CD4-positive, alpha-beta T cell (primary cell): ENCODE measurements at regions not wholly inside any gene's neighbourhood (a gene's known extent, or its start where the extent isn't known, plus 50 kb on each side); places are given as distances from the start of the nearest gene placed in this dataset.

ENCODE experiments used
- ATAC-seq: fragments of 200-7000 bp; cut with Tn5 transposase; one replicate; pipeline ENCODE4 v1.10.0; 2022; ENCODE audit warnings: mild to moderate bottlenecking; ENCODE audit not compliant: poor library complexity
- CTCF ChIA-PET: fragments of 350-600 bp; sonication (Branson Sonifier 250); formaldehyde crosslinking; loops from one replicate; lab custom pipeline; 2021; ENCODE audit warnings: antibody characterized with exemption, inconsistent platforms; lab: Charles Lee
- POLR2A ChIA-PET: fragments of 350-600 bp; sonication (Branson Sonifier 250); formaldehyde crosslinking; loops from one replicate; lab custom pipeline; 2021; ENCODE audit warnings: antibody characterized with exemption, inconsistent platforms; lab: Charles Lee
- DNase-seq, 14 experiments: peaks; one replicate each; pipeline ENCODE4 v3.0.0-alpha.2; 2013 to 2020; ENCODE audit warnings: mixed read lengths in 2 of 14
- H3K27ac ChIP-seq, 2 donors: one replicate each; pipeline versions ENCODE4 v1.5.1 to v1.7.0; 2013; ENCODE audit warnings: low read length in 2 of 2, low read depth in 1 of 2, mild to moderate bottlenecking in 1 of 2
- H3K27me3 ChIP-seq, 2 experiments: 1 replicate in 1 of 2; 2 replicates in 1 of 2; pipeline versions ENCODE4 v1.6.1 to v1.7.0; 2013; ENCODE audit warnings: low read length in 2 of 2, control low read depth in 1 of 2, mild to moderate bottlenecking in 1 of 2, moderate library complexity in 1 of 2; ENCODE audit not compliant: insufficient read depth in 2 of 2, control insufficient read depth in 1 of 2
- H3K36me3 ChIP-seq: one replicate; pipeline ENCODE4 v1.6.1; 2013; ENCODE audit warnings: low read length, control low read depth; ENCODE audit not compliant: insufficient read depth
- H3K4me1 ChIP-seq: one replicate; pipeline ENCODE4 v1.6.1; 2013; ENCODE audit warnings: low read length, control low read depth; ENCODE audit not compliant: insufficient read depth
- H3K4me3 ChIP-seq: one replicate; pipeline ENCODE4 v1.5.1; 2013; ENCODE audit warnings: mild to moderate bottlenecking, low read length, moderate library complexity
- H3K9me3 ChIP-seq, 2 experiments: 1 replicate in 1 of 2; 2 replicates in 1 of 2; pipeline versions ENCODE4 v1.6.1 to v1.7.0; 2013; ENCODE audit warnings: low read length in 2 of 2, mild to moderate bottlenecking in 2 of 2, control low read depth in 1 of 2, moderate library complexity in 1 of 2; ENCODE audit not compliant: control insufficient read depth in 1 of 2, insufficient read depth in 1 of 2
- H3K27ac Mint-ChIP-seq: one replicate; pipeline ENCODE4 v1.8.0; 2020; ENCODE audit warnings: mixed read lengths
- H3K27me3 Mint-ChIP-seq: one replicate; pipeline ENCODE4 v1.8.0; 2021; ENCODE audit warnings: mixed read lengths
- H3K36me3 Mint-ChIP-seq: one replicate; pipeline ENCODE4 v1.8.0; 2021; ENCODE audit warnings: low read depth, mixed read lengths
- H3K4me1 Mint-ChIP-seq: one replicate; pipeline ENCODE4 v1.8.0; 2021; ENCODE audit warnings: low read depth, mixed read lengths
- H3K4me3 Mint-ChIP-seq: one replicate; pipeline ENCODE4 v1.8.0; 2020; ENCODE audit warnings: mild to moderate bottlenecking, mixed read lengths
- H3K9me3 Mint-ChIP-seq: one replicate; pipeline ENCODE4 v1.8.0; 2020; ENCODE audit warnings: mixed read lengths
- CTCF ChIP-seq: fragments of 200-600 bp; IDR thresholded peaks from one replicate; pipeline ENCODE4 v1.8.0; 2022; ENCODE audit warnings: antibody characterized with exemption, mild to moderate bottlenecking
- intact Hi-C, 2 experiments: fragments of 100-400 bp; cut with DNase I in 1 of 2; cut with micrococcal nuclease in 1 of 2; formaldehyde crosslinking; loops; one replicate each; pipeline versions ENCODE4 v1.15.1 to v1.9.0; 2023 to 2025; cut with DNase I, micrococcal nuclease

DNA sequence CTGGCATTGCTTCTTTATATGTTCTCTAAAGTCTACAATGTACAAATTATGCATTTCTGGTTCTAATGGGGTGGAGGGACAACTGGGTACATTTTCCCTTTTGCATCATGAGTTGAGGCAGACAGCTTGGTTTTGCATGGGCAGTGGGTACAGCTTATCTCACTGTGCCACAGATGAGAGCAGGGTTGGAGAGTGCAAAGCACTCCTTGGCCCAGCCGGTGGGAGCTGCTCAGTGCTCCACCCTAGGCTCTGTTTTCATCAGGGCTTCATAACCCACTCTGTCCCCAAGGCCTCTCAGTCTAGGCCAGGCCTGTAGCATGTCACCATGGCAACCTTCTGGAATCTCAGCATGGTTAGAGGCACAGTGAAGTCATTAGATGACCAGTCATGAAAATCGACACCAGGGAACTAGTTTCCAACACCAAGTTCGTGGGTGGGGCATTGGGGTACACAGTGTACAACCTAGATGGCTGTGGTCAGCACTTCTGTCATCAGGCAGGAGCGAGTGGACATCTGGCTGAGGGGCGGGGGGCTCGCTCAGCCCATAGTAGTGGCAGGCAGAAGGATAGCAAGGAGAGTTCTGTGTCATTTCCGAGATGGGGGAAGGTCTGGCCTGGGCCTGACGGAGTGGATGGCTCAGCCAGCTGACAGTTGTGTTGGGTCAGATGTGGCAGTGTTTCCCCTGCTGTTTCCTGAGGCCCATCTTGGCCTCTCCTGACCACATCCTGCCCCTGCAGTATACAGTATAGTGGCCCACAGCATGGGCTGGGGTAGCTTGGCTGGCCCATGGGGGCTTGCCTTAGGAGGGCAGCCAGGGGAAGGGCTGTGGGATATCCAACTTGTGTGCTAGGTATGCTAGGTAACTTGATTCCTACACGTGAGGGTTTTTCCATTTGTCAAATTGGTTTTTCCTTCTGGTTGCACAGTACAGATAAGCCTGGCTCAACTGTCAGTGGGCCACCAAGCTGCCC, 75.7 kb upstream of the PRR23C start:
- intact Hi-C loops, result no loop called here

GRCh38 chr3:139121513-139122220, 77.0 kb upstream of the PRR23C start:
- Histone ChIP-seq H3K4me1 (no peaks in the 10 kb centered on the region), H3K27me3 (no peaks in the 10 kb centered on the region), H3K27ac (no peak overlapping the region), H3K4me3 (no peak overlapping the region), H3K9me3 (no peaks in the 10 kb centered on the region), H3K36me3 (no peaks in the 10 kb centered on the region)
- intact Hi-C loops, result no loop called here
- POLR2A ChIA-PET, result no interaction called here
- no peaks in the 10 kb centered on the region for H3K27me3 Mint-ChIP-seq
- ATAC-seq, result no peak
- CTCF ChIA-PET, result interaction anchor here (0.7 kb wide), 1 partner anchor 10 kb away, joined by 3 read pairs; no protein-coding TSS in a partner anchor
- H3K9me3 Mint-ChIP-seq, result no peaks in the 10 kb centered on the region
- no peaks in the 10 kb centered on the region for H3K4me1 Mint-ChIP-seq
- no peaks in the 10 kb centered on the region for H3K36me3 Mint-ChIP-seq
- no peak overlapping the region for H3K4me3 Mint-ChIP-seq
- DNase-seq, result no peak
- H3K27ac Mint-ChIP-seq, result no peak overlapping the region
- no peak for TF ChIP-seq CTCF

More for the DNA sequence above, 75.7 kb upstream of the PRR23C start:
- Mint-ChIP-seq H3K9me3 (no peaks in the 10 kb centered on the region), H3K27ac (no peak overlapping the region), H3K36me3 (no peaks in the 10 kb centered on the region), H3K4me3 (no peak overlapping the region), H3K27me3 (no peaks in the 10 kb centered on the region), H3K4me1 (no peaks in the 10 kb centered on the region)
- CTCF ChIA-PET, result no interaction called here
- POLR2A ChIA-PET, result no interaction called here
- H3K4me3 ChIP-seq, result no peak overlapping the region
- no peaks in the 10 kb centered on the region for H3K27me3 ChIP-seq
- no peaks in the 10 kb centered on the region for H3K4me1 ChIP-seq
- H3K27ac ChIP-seq, result no peak overlapping the region
- ATAC-seq (no peak), DNase-seq (no peak)
- no peaks in the 10 kb centered on the region for H3K9me3 ChIP-seq
- no peak for TF ChIP-seq CTCF
- no peaks in the 10 kb centered on the region for H3K36me3 ChIP-seq

DNA sequence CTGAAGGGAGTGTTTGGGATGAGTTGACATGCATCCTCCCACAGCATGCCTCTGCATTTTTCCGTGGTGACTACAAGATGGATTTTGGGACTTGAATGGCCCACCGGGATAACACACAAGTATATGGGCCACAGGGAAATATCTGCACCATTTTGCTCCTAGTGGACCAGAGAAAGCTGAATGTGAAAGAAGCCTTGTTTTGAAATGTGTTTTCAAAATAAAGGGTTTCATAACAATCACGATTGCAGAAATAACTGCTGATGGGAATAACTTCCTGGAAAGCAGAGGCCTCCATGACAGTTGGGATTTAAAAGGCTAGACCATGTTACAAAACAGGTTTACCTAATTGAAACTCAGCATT, 77.5 kb upstream of the PRR23C start:
- Histone ChIP-seq H3K36me3 (no peaks in the 10 kb centered on the region), H3K27ac (no peak overlapping the region), H3K27me3 (no peaks in the 10 kb centered on the region), H3K4me3 (no peak overlapping the region), H3K9me3 (no peaks in the 10 kb centered on the region), H3K4me1 (no peaks in the 10 kb centered on the region)
- H3K27me3 Mint-ChIP-seq, result no peaks in the 10 kb centered on the region
- no peaks in the 10 kb centered on the region for H3K9me3 Mint-ChIP-seq
- H3K4me1 Mint-ChIP-seq, result no peaks in the 10 kb centered on the region
- H3K36me3 Mint-ChIP-seq, result no peaks in the 10 kb centered on the region
- ATAC-seq (no peak), DNase-seq (no peak)
- H3K27ac Mint-ChIP-seq, result no peak overlapping the region
- no peak overlapping the region for H3K4me3 Mint-ChIP-seq
- CTCF ChIA-PET, result interaction anchor here (0.7 kb wide), 1 partner anchor 11 kb away, joined by 3 read pairs; no protein-coding TSS in a partner anchor
- POLR2A ChIA-PET, result no interaction called here
- TF ChIP-seq CTCF, result no peak
- intact Hi-C loops, result no loop called here
